Stimulated activated naive CD8-positive, alpha-beta T cell treated with anti-CD3 and anti-CD28 coated beads, Interleukin-15, Interleukin-2, amounts not matched to agents 100 U/mL and 50 U/mL, for 24 hours (primary cell): ENCODE measurements at regions not wholly inside any gene's neighbourhood (a gene's known extent, or its start where the extent isn't known, plus 50 kb on each side); places are given as distances from the start of the nearest gene placed in this dataset.
"Not testable (repeated sequence)": the region's sequence is repeated elsewhere in the genome, so short reads cannot be mapped to it uniquely, and the experiment has no call there.

Experiments used
- ATAC-seq: fragments of 150-1000 bp; cut with Tn5 transposase; one replicate; pipeline ENCODE4 v1.10.0; 2021
- DNase-seq: peaks from one replicate; pipeline ENCODE4 v3.0.0; 2021

- DNase-seq (no peak), ATAC-seq (no peak)
These were observed 110.2 kb upstream of the EGFLAM start for GRCh38 chr5:38148021-38148625.

- DNase-seq (no peak), ATAC-seq (no peak)
These were observed 115.0 kb upstream of the EGFLAM start for GRCh38 chr5:38143384-38143783.

GRCh38 chr5:38141665-38142064 is 116.7 kb upstream of the EGFLAM start:
- DNase-seq (no peak), ATAC-seq (no peak)

GRCh38 chr5:38138574-38138973 is 119.8 kb upstream of the EGFLAM start:
- ATAC-seq (no peak), DNase-seq (no peak)

GRCh38 chr5:38135486-38136039 is 122.8 kb upstream of the EGFLAM start:
- DNase-seq (no peak), ATAC-seq (no peak)

GRCh38 chr5:38134810-38135209 is 123.5 kb upstream of the EGFLAM start:
- ATAC-seq (no peak), DNase-seq (no peak)

- DNase-seq, ATAC-seq: not testable (repeated sequence)
These were observed 124.1 kb upstream of the EGFLAM start for GRCh38 chr5:38134294-38134693.

GRCh38 chr5:38131686-38132085 is 126.7 kb upstream of the EGFLAM start:
- DNase-seq: no peak
- no peak for ATAC-seq

- DNase-seq (no peak), ATAC-seq (no peak)
These were observed 134.0 kb upstream of the EGFLAM start for GRCh38 chr5:38124321-38124720.

GRCh38 chr5:38121420-38121819 is 136.9 kb upstream of the EGFLAM start:
- DNase-seq (no peak), ATAC-seq (no peak)

- no peak for DNase-seq
- ATAC-seq: no peak
These were observed 138.5 kb upstream of the EGFLAM start for GRCh38 chr5:38119836-38120235.

- ATAC-seq: no peak
- DNase-seq: no peak
These were observed 140.4 kb upstream of the EGFLAM start for GRCh38 chr5:38117784-38118479.

GRCh38 chr5:38115318-38115827 is 143.0 kb upstream of the EGFLAM start:
- no peak for DNase-seq
- ATAC-seq: no peak

- ATAC-seq (no peak), DNase-seq (no peak)
These were observed 144.5 kb upstream of the EGFLAM start for GRCh38 chr5:38113880-38114279.

GRCh38 chr5:38113456-38113855 is 144.9 kb upstream of the EGFLAM start:
- DNase-seq: no peak

GRCh38 chr5:38112938-38113337 is 145.4 kb upstream of the EGFLAM start:
- no peak for ATAC-seq
- no peak for DNase-seq

More at GRCh38 chr5:38113456-38113855, 144.9 kb upstream of the EGFLAM start:
- no peak for ATAC-seq

- ATAC-seq: no peak
- DNase-seq: no peak
These were observed 148.2 kb upstream of the EGFLAM start for GRCh38 chr5:38110130-38110529.

- no peak for DNase-seq
- ATAC-seq: no peak
These were observed 151.3 kb upstream of the EGFLAM start for GRCh38 chr5:38107096-38107495.

GRCh38 chr5:38105801-38106200 is 152.6 kb upstream of the EGFLAM start:
- DNase-seq (no peak), ATAC-seq (no peak)

GRCh38 chr5:38105231-38105570 is 153.2 kb upstream of the EGFLAM start:
- no peak for DNase-seq
- ATAC-seq: no peak

GRCh38 chr5:38104497-38105230 is 153.7 kb upstream of the EGFLAM start:
- ATAC-seq (no peak), DNase-seq (no peak)

- no peak for DNase-seq
- ATAC-seq: no peak
These were observed 156.5 kb upstream of the EGFLAM start for GRCh38 chr5:38101897-38102296.
